T-helper 1 cell treated with Interleukin-12 subunit alpha and Interleukin-12 subunit beta and Interleukin-4 antibody, amounts not matched to agents 30 μg/mL and 1 μg/mL, for 36 hours (primary cell): ENCODE measurements at regions not wholly inside any gene's neighbourhood (a gene's known extent, or its start where the extent isn't known, plus 50 kb on each side); places are given as distances from the start of the nearest gene placed in this dataset.
A peak's percentile ranks its signal among the peaks of the same experiment; 100 is the strongest.
"Not testable (repeated sequence)": the region's sequence is repeated elsewhere in the genome, so short reads cannot be mapped to it uniquely, and the experiment has no call there.

ENCODE experiments used
- H3K27ac Mint-ChIP-seq: one replicate; pipeline ENCODE4 v1.8.0; 2021; ENCODE audit warnings: mild to moderate bottlenecking, mixed read lengths
- H3K27me3 Mint-ChIP-seq: one replicate; pipeline ENCODE4 v1.8.0; 2021; ENCODE audit warnings: low read depth, mixed read lengths
- H3K36me3 Mint-ChIP-seq: one replicate; pipeline ENCODE4 v1.8.0; 2021; ENCODE audit warnings: low read depth, mixed read lengths
- H3K4me1 Mint-ChIP-seq: one replicate; pipeline ENCODE4 v1.8.0; 2021; ENCODE audit warnings: low read depth, mixed read lengths
- H3K4me3 Mint-ChIP-seq: one replicate; pipeline ENCODE4 v1.8.0; 2021; ENCODE audit warnings: mild to moderate bottlenecking, moderate library complexity, mixed read lengths
- H3K9me3 Mint-ChIP-seq: one replicate; pipeline ENCODE4 v1.8.0; 2021; ENCODE audit warnings: mixed read lengths

DNA sequence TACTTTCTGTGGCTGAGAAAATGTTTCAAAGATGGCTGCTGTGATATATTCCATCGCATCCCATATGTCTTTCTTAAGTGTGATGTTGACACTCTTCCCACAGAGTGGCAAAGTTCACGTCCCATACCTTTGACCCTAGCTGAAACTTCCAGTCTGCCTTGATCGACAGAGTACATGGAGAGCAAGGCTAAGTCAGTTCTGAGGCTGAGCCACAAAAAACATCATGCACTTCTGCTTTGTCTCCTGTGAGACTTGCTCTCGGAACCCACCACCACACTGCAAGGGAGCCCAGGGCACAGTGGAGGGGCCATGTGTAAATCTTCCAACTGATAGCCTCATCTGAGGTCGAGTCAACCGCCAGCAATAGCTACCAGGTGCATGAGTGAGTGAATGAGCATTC, 431.9 kb upstream of the RUNX1 start:
- H3K9me3 Mint-ChIP-seq = peaks cover 18% of the 10 kb centered on the region
- peaks cover 25% of the 10 kb centered on the region for H3K4me1 Mint-ChIP-seq
- H3K27me3 Mint-ChIP-seq = no peaks in the 10 kb centered on the region
- H3K36me3 Mint-ChIP-seq = peaks cover 14% of the 10 kb centered on the region
- H3K27ac Mint-ChIP-seq = no peak overlapping the region
- H3K4me3 Mint-ChIP-seq = no peak overlapping the region

DNA sequence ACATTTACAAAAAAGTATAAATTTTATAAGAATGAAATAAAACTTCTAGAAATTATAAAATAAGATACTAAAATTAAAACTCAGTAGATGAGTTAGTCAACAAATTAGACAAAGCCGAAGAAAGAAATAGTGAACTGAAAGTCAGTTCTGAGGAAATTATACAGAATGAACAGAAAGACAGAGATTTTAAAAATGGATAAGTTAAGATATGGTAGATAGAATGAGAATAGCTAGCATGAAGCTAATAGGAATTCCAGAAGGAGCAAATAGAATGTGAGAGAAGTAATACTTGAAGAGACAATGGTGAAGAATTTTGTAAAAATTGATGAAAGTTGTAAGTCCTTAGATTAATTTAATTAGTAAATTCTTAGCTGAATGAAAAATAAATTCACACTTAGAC, 430.4 kb upstream of the RUNX1 start:
- H3K4me3 Mint-ChIP-seq = no peak overlapping the region
- H3K36me3 Mint-ChIP-seq = peaks cover 18% of the 10 kb centered on the region
- H3K27me3 Mint-ChIP-seq = no peaks in the 10 kb centered on the region
- peaks cover 37% of the 10 kb centered on the region for H3K4me1 Mint-ChIP-seq
- peaks cover 18% of the 10 kb centered on the region for H3K9me3 Mint-ChIP-seq
- no peak overlapping the region for H3K27ac Mint-ChIP-seq

DNA sequence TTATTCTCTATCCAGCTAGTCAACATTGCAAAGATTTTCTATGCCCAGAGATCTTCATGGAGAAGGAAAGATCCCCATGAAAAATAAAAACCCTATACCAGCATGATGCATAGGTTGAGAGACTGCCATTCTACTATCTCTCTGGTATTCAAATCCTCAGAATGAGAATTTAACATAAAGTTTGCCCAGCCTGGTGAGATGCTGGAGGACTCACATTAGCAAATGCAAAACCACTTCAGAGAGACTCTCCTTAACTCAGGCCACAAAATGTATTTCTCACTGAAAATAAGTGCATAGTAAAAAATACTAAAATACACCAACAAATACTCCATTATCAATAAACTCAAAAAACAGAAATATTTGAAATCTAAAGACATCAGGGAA, 430.0 kb upstream of the RUNX1 start:
- peaks cover 18% of the 10 kb centered on the region for H3K9me3 Mint-ChIP-seq
- H3K4me3 Mint-ChIP-seq = no peak overlapping the region
- peaks cover 18% of the 10 kb centered on the region for H3K36me3 Mint-ChIP-seq

GRCh38 chr21:35478161-35479064, 429.3 kb upstream of the RUNX1 start:
- H3K36me3 Mint-ChIP-seq = peaks cover 19% of the 10 kb centered on the region
- no peaks in the 10 kb centered on the region for H3K27me3 Mint-ChIP-seq
- H3K27ac Mint-ChIP-seq = peak overlapping the region; percentile 18
- peaks cover 18% of the 10 kb centered on the region for H3K9me3 Mint-ChIP-seq
- H3K4me1 Mint-ChIP-seq = peaks cover 38% of the 10 kb centered on the region
- H3K4me3 Mint-ChIP-seq = peak overlapping the region; percentile 30

More for the DNA sequence above, 430.0 kb upstream of the RUNX1 start:
- Mint-ChIP-seq H3K4me1 (peaks cover 37% of the 10 kb centered on the region), H3K27ac (no peak overlapping the region), H3K27me3 (no peaks in the 10 kb centered on the region)

- peaks cover 18% of the 10 kb centered on the region for H3K9me3 Mint-ChIP-seq
- H3K4me3 Mint-ChIP-seq = no peak overlapping the region
- H3K36me3 Mint-ChIP-seq = peaks cover 20% of the 10 kb centered on the region
- H3K27ac Mint-ChIP-seq = no peak overlapping the region
- H3K27me3 Mint-ChIP-seq = no peaks in the 10 kb centered on the region
- peaks cover 44% of the 10 kb centered on the region for H3K4me1 Mint-ChIP-seq
Measured at GRCh38 chr21:35477622-35478021, 428.5 kb upstream of the RUNX1 start.

- peaks cover 18% of the 10 kb centered on the region for H3K9me3 Mint-ChIP-seq
- H3K4me1 Mint-ChIP-seq = peaks cover 44% of the 10 kb centered on the region
- H3K36me3 Mint-ChIP-seq = peaks cover 20% of the 10 kb centered on the region
- no peak overlapping the region for H3K4me3 Mint-ChIP-seq
- H3K27me3 Mint-ChIP-seq = no peaks in the 10 kb centered on the region
- H3K27ac Mint-ChIP-seq = peak overlapping the region; percentile 70
Measured at GRCh38 chr21:35476621-35477395, 427.7 kb upstream of the RUNX1 start.

DNA sequence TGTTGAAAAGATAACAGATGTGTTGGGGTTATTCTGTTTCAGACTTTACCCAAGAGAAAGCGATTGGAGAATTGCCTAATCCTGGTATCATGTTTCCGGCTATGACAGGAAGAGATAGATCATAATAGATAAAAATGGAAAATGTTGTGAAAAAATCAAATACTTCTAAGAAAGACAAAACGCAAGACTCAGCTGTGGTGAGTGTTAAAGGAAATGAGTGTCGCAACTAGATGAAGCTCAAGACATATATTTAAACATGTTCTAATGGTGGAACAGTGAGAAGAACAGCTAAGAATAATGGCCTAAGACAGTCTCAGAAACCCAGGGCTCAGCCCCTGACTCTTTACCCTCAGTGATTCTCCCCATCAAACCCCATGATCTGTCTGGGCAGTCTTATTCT, 426.7 kb upstream of the RUNX1 start:
- H3K36me3 Mint-ChIP-seq = peaks cover 20% of the 10 kb centered on the region
- peaks cover 18% of the 10 kb centered on the region for H3K9me3 Mint-ChIP-seq
- H3K27ac Mint-ChIP-seq = peak overlapping the region; percentile 70
- H3K4me3 Mint-ChIP-seq = peak overlapping the region; percentile 27
- H3K27me3 Mint-ChIP-seq = no peaks in the 10 kb centered on the region
- H3K4me1 Mint-ChIP-seq = peaks cover 46% of the 10 kb centered on the region

- Mint-ChIP-seq H3K27me3 (no peaks in the 10 kb centered on the region), H3K4me3 (no peak overlapping the region), H3K36me3 (peaks cover 20% of the 10 kb centered on the region), H3K4me1 (peaks cover 46% of the 10 kb centered on the region), H3K27ac (no peak overlapping the region), H3K9me3 (peaks cover 15% of the 10 kb centered on the region)
Measured at GRCh38 chr21:35475009-35475408, 425.9 kb upstream of the RUNX1 start.

DNA sequence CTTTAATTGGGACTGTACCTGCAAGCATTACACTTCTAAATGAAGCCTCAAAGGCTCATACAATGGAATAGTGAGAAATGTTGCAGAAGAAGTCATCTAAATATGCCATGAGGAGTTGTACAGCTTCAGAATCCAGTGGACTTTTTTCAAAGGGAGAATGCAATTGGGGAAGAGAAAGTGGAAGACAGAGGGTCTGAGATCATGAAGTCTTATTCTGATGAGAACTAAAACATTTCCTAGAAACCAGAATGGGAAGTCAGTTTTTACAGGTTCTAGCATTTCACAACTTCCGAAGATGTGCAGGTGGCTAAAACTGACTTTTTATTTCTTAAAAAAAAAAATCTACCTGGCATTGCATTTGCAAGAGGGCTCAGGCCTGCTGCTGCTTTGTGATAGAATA, 424.4 kb upstream of the RUNX1 start:
- Mint-ChIP-seq H3K36me3 (peaks cover 10% of the 10 kb centered on the region), H3K4me1 (peaks cover 39% of the 10 kb centered on the region), H3K9me3 (peaks cover under 1% of the 10 kb centered on the region), H3K4me3 (no peak overlapping the region), H3K27me3 (no peaks in the 10 kb centered on the region), H3K27ac (no peak overlapping the region)

- Mint-ChIP-seq H3K4me1 (peaks cover 16% of the 10 kb centered on the region), H3K9me3 (peaks cover 15% of the 10 kb centered on the region), H3K27ac (no peak overlapping the region), H3K4me3 (no peak overlapping the region), H3K36me3 (peaks cover 4% of the 10 kb centered on the region), H3K27me3 (no peaks in the 10 kb centered on the region)
Measured at GRCh38 chr21:35470522-35470921, 421.4 kb upstream of the RUNX1 start.

DNA sequence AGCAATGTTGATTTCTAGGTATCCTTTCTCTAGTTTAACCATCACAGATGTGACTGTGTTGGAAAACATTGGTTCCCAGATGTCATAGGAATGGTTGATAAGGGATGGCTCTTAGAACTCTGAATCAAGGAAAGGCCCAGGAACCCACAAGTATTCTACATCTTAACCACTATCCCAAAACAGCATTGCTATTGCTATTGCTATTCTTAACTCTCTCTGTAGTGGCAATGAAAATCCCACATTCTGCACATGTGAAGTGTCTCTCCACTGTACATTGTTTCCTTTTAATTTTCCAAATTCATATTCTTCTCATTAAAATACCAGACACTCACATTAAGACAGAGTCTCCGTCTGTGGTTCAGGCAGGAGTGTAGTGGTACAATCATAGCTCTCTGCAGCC, 420.4 kb upstream of the RUNX1 start:
- Mint-ChIP-seq H3K36me3 (peaks cover 2% of the 10 kb centered on the region), H3K4me3 (no peak overlapping the region), H3K9me3 (peaks cover 16% of the 10 kb centered on the region), H3K27ac (no peak overlapping the region), H3K4me1 (peaks cover 9% of the 10 kb centered on the region), H3K27me3 (no peaks in the 10 kb centered on the region)

DNA sequence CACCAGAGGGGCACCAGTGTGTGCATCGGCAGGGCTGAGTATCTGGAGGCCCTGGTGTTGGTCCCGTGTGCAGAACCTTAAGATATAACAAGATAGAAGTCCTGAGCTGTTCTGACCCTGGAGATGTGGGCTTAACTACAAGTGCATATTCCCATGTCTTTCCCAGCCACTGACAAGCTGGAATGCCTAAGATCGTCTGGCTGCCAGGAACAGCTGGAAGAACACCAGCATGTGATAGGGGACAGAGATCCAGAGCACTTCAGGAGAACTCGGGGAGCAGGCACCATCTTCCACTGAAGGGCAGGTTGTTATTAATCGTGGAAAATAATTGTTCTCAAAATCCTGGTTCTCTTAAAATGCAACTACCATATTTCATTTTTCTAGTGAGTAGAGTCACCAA, 419.9 kb upstream of the RUNX1 start:
- Mint-ChIP-seq H3K4me3 (no peak overlapping the region), H3K9me3 (peaks cover 19% of the 10 kb centered on the region), H3K36me3 (peaks cover 2% of the 10 kb centered on the region), H3K27ac (no peak overlapping the region), H3K4me1 (peaks cover 9% of the 10 kb centered on the region), H3K27me3 (no peaks in the 10 kb centered on the region)

- Mint-ChIP-seq H3K27me3 (no peaks in the 10 kb centered on the region), H3K36me3 (no peaks in the 10 kb centered on the region), H3K4me1 (peaks cover 2% of the 10 kb centered on the region), H3K27ac (no peak overlapping the region), H3K9me3 (peaks cover 19% of the 10 kb centered on the region), H3K4me3 (no peak overlapping the region)
Measured at GRCh38 chr21:35467566-35467965, 418.5 kb upstream of the RUNX1 start.

DNA sequence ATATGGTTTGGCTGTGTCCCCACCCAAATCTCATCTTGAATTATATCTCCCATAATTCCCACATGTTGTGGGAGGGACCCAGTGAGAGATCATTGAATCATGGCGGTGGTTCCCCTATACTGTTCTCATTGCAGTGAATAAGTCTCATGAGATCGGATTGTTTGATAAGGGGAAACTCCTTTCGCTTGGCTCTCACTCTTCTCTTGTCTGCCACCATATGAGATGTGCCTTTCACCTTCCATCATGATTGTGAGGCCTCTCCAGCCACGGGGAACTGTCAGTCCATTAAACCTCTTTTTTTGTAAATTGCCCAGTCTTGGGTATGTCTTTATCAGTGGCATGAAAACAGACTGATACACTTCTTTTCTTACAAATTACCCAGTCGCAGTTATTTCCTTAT, 417.6 kb upstream of the RUNX1 start:
- H3K4me1 Mint-ChIP-seq, H3K27me3 Mint-ChIP-seq, H3K4me3 Mint-ChIP-seq, H3K27ac Mint-ChIP-seq, H3K36me3 Mint-ChIP-seq: not testable (repeated sequence)
- peaks cover 19% of the 10 kb centered on the region for H3K9me3 Mint-ChIP-seq

DNA sequence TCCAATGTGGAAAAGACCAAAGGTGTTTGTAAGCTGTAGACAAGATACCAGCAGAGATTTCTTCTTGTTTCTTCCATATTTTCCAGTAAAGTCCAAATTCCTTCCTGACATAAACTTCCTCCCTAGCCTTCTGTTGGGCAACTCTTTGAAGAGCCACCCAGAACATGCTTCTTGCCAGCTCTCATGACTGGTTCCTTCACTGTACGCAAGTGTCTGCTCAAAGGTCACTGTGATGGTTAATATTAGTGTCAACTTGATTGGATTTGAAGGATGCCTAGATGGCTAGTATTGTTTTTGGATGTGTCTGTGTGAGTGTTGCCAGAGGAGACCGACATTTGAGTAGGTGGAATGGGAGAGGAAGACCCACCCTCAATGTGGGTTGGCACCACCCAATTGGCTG, 416.6 kb upstream of the RUNX1 start:
- H3K9me3 Mint-ChIP-seq = peaks cover 19% of the 10 kb centered on the region
- H3K27ac Mint-ChIP-seq = no peak overlapping the region
- no peak overlapping the region for H3K4me3 Mint-ChIP-seq
- H3K4me1 Mint-ChIP-seq = peaks cover 4% of the 10 kb centered on the region
- H3K27me3 Mint-ChIP-seq = no peaks in the 10 kb centered on the region
- no peaks in the 10 kb centered on the region for H3K36me3 Mint-ChIP-seq
